ENCODE measurements at regions not wholly inside any gene's neighbourhood (a gene's known extent, or its start where the extent isn't known, plus 50 kb on each side); places are given as distances from the start of the nearest gene placed in this dataset.

DNA sequence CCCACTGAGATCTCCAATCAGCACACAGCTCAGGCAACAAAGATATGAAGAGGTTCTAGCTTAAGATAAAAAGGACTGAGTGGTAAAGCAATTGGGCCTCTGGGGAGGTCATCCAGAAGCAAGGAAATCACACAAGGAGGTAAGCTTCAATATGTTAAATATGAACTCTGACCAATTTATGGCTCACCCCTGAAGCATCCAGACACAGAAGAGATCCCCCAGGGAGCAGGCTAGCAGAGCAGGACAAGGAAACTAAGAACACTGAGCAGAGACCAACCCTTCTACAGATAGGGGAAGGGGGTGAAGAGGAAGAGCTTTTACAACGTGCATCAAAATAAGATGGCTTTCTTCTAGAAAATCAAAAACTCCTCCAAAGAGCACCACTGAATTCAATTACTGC is 616.2 kb downstream of the DNAH5 start:
- DNase-seq = no peak

DNA sequence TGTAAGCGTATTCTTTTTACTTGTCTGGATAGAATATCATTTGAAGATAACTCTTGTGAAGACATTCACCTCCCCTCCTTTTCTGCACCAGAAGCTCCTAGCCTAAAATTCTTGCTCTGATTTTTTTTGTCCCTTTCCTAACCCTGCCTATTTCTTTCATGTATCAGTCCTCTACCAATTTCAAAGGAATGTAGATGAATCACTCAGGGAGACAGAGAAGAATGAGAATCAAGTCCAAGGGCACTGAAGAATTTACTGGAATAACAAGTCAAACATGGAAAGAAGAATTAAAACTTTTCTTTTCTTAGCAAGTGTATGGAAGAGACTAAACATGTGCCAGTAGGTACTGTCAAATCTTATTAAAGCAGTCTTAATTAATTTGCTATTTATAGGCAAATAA is 618.7 kb downstream of the DNAH5 start:
- DNase-seq = no peak

DNA sequence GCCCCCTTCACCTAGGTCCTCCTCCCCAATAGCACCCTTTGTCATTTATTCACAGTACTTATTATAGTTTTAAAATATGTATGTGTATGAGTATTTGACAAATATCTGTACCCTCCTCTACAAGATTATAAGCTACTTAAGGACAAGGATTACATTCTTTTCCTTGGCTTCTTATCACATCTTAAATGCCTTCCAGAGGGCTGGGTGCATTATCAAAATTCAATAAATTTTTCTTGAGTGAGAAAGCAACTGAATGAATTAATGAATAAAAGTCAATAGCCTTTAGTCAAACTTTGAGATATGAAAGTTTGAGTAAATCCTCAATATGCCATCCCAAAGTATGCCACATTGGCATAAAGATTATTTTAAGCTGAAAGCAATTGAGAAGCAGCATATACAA is 621.7 kb downstream of the DNAH5 start:
- no peak for DNase-seq

DNA sequence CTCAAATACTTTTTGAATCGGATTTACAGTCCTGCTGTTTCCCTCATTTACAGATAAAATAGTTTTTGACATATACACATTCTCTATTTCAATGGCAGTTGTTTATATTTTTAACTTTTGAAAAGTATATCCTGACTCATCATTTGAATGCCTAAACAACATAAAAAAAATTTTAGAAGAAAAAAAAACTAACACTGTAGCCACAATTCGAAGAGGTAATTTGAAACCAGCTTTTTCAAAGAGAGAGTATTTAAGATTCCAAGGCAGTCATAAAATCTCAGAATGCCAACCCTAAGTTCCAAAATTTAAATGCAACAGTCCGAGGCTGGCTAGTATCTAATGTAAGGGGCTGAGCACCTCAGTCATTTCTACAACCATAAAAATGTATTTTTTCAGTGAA is 626.8 kb downstream of the DNAH5 start:
- no peak for DNase-seq

DNA sequence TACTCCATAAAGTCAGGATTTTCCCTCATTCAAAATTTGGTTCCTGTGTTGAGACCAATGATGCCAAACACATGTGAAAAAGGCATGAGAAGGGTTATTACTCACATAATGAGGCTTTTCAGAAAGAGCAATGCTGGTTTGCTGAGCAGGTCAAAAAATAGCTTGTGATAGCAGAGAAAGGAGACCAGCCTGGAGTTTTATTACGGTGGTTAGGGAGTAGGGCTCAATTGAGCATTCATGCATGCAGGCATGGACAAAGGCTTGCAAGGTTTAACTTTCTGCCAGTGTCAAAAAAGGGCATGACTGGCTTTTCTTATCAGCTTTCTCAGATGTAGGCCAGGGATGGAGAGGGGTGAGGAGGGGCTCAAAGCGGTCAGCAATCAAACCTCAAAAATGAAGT is 628.3 kb downstream of the DNAH5 start:
- no peak for DNase-seq

DNA sequence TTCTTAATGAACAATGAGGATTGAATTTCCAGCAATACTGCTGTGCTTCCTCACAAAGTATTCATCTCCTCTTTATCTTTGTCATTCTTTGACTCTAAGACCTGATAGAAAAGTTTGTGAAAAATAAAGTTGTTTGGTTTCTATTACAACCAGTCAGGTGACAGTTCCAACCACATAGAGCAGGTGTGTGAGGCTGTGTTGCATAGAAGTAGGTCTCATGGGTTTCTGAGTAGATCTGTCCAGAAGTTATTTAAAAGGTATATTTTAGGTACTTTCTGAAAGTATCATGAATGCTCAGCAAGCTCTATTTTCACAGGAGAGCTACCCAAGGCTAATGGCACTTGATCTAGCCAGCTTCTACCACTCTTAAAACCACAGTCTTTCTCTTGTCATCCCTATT is 637.0 kb downstream of the DNAH5 start:
- DNase-seq = no peak

DNA sequence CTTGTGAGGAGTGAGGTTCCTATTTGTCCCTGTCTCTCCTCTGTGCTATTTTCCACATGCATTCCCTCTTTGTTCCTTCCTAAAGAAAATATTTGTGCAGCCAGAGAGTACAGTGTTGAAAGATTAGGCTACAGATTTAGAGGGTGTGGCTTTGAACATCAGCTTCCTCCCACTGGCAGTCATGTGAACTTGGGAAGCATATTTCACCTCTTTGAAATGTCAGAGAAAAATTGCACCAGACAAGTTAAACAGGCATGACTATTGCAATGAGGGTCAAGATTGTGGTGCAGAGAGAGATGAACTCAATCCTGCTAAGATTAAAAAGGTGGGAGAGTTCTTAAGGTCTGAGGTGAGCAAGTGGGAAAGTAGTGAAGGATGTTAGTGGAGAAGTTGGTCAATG is 641.0 kb downstream of the DNAH5 start:
- DNase-seq = no peak

DNA sequence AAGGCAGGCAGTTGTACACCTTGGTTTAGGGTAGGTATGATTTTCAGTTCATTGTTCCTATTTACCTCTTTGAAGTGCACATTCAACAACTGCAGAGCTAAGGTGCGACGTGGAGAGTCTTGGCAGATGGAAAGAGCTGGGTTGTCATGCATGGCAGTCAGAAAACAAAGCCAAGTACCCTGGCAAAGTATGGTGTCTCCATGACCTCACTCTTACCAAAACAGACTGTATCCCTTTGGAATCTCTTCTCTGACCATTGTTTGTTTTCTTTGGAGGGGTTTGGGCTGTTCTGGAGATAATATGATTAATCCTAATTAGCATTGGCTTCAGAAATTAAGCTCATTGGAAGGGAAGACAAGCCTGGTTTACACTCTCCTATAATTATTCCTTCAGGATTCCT is 665.7 kb downstream of the DNAH5 start:
- DNase-seq = no peak

DNA sequence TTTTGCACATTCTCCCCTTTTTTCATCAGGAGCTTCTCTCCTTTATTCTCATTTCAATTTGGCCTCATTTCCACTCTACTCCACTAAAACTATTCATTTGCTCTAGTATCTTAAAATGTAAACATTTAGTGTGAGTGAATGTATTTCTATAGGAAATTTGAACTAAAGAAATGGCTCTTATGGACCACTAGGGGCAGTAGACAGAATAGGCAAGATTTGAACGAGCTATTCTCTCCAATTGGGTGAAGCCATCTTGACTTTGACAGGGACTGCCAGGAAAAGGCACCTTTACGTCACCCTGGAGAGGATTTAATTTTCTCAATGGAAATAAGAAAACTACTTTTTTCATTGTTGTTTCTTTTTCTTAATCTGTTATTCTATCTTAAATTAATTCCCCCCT is 666.3 kb downstream of the DNAH5 start:
- DNase-seq = peak; percentile 5

DNA sequence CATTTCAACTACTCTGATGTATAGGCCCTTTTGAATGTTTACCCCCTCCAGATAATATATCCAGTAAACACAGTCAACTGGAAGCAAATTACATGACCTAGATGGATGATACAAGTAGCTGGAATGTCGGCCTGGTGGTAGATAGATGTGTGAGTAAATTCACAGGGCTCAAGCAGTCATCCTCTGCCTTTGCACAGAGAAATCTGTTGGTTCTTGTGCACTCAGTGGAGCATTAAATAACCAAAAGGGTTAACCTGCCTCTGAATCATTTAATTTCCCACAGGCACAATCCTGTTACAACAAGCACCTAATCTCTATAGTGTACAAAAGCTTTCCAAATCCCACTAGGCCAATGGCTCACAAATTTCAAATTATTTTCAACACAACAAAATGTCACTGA is 668.3 kb downstream of the DNAH5 start:
- DNase-seq = no peak

DNA sequence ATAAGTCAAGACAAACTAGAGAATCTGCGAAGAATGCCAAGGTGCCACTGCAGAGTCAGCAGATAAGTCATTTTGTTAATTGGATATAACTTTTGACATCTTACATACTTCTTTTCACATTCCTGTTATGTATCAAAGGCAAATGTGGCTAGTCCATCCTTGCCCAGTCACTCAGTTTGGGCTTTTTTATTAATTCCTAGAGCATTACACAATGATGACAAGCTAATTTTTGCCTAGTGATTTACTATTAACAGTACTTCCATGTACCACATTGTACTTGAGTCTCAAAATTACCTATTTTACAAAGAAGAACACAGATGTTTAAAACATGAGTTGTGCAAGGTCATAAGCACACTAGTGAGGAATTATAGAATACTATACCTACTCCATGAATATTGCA is 680.8 kb downstream of the DNAH5 start:
- no peak for DNase-seq

DNA sequence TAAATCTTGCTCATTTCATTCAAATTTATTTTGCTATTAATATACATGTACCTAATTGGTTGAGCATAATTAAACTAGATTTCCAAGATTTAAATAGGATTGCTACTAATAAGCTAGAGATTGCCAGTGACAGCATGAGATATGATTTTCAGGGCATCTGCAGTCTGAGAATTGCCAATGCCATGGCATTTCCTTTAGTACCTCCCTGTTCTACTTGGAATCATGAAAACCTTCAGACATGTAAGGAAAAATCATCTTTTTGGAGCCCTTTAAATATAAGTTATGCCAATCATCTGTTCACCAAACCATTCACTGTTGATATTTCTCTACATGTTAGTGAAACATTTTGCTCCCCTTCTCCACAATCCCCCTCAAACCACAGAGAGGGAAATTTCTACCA is 691.4 kb downstream of the DNAH5 start:
- no peak for DNase-seq

DNA sequence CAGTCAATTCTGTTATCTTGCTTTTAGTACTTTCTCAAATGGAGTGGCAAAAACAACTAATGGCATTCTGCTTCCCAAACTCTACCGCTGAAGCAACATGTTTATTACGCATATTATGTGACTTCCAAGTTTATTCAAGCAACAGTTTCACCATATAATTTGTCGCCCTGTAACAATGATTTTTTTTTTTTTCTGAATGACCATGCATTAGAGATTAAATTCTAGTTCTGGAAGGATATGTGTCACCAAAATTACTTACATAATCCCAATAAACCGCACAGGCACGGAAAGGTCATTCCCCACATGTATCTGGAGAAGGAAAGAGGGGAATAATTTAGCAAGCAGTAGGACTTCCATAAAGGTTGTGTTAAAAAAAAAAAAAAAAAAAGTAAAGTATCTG is 691.8 kb downstream of the DNAH5 start:
- no peak for DNase-seq

DNA sequence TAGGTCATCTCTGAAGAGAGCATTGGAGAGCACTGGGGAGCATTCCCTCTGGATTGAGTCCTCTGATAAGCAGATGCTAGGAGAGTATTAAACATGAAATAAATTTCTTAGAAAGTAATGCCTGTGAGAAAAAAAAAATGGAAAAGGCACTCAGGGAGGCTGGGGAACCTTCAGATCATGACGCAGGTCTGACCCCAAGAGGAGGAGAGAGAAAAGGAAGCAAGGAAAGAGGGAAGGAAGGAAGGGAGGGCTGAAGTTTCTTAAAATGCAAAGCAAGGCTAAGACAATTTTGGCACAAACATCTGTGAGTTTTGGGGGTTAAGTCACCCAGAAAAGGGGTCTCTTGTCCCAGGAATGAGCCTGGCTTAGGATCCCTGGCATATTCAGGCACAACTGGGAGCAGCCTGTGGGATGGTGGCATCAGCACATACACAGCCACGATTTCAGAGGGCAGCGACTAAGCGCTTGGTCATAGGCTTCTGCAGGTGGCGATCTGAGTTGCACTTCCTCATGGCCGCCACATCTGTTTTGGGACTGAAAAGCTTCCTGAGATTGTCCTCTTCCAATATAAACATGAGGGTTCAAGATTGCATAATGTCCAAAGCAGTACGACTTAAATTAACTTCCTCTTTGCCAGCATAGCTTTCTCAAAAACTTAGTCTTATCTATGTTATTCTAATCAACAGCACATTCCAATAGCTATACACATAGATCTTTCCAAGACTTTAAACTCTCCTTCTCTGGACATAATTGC is 692.7 kb downstream of the DNAH5 start:
- DNase-seq = no peak

DNA sequence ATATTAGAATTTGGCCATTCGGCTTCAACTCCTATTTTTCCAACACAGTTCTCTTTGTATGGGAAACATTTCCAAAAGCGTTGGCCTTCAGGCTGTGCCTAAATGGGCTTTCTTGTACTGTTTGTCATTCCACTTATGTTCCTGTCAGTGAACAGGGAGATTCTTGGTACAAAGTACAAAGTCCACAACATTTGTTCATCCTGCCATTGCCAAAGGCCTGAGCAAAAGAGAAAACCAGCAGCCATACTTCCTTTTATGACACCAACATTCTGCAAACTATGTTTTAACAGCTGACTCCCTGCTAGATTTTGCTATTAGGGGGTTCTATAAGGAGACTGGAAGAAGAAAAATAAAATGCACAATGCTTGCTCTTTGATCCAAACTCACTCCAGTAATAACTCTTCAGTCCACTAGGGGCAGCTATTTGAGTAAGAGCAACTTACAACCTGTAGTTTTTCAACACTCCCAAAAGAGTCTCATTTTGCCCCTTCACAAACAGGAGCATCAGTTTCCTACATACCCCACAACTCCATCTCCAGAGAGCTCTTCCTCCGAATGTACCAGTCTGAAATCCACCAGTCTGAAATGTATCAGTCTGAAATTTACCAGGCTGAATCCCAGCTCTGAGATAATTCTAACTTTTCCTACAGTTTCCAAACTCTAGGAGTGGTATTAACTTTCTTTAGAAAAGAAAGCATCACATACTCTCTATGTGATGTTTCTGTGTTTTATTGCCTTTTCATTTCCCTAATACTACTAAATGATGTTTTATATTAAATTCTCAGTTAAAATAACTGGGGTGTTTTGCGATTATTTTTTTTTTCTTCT is 693.8 kb downstream of the DNAH5 start:
- DNase-seq = peak; percentile 22

DNA sequence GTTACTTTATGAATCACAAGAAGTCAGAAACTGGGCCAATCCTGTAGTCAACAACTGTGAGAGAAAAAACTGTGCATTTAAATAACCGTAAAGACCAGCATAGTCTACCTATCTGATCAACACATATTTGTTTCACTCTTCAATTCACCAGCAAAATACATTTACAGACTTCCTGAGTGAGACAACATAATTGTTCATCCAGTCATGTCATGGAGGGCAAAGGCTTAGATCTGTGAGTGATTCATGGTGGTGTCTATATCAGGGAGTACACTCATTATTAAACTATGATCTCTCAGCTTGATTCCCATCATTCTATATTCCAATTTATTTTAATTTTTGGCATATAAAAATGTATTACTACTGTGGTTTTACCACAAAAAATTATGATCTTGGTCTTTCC is 694.6 kb downstream of the DNAH5 start:
- DNase-seq = no peak

DNA sequence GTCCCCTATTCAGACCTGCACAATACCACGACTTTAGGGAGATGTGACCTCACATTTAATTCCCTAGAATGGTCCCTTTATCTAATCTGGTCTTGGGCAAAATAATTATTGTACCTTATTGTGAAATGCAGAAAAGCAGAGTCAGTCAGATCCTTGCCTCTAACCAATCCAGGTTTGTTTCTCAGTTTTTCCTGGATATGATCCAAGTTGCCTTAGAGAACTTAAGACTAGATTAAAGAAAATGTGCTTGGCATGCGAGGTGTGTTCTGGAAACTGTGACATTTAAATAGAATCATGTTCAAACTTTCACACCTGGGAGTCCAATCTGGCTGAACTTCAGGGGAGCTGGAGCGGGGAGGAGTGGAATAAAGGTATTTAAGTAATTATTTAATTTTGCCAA is 696.2 kb downstream of the DNAH5 start:
- no peak for DNase-seq

DNA sequence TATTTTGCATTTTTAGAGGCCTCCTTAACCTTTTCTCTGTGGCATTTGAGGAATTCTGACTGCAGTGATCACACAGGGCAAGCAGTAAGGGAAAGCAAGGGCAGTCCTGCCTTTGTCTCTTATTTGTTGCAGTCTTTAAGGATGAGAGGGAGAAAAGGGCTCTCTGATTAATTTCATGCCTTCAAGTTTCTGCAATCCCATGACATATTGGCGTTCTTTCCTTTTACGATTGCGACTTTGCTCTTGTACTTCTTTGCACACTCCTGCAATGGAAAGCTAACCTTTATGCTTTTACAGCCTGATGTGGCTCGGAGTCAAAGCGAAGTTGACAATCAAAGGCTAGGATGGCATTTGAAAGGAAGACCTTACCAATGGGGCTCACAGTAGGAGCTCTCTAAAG is 698.4 kb downstream of the DNAH5 start:
- no peak for DNase-seq

DNA sequence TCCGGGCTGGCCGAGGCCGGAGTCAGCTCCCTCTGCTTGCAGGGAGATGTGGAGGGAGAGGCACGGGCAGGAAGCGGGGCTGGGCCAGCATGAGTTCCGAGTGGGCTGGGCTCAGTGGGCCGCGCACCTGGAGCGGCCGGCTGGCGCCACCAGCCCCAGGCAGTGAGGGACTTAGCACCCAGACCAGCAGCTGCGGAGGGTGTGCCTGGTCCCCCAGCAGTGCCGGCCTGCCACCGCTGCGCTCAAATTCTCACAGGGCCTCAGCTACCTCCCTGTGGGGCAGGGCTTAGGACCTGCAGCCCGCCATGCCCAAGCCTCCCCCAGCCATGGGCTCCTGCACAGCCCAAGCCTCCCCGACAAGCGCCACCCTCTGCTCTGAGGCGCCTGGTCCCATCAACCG is 700.3 kb downstream of the DNAH5 start:
- no peak for DNase-seq

DNA sequence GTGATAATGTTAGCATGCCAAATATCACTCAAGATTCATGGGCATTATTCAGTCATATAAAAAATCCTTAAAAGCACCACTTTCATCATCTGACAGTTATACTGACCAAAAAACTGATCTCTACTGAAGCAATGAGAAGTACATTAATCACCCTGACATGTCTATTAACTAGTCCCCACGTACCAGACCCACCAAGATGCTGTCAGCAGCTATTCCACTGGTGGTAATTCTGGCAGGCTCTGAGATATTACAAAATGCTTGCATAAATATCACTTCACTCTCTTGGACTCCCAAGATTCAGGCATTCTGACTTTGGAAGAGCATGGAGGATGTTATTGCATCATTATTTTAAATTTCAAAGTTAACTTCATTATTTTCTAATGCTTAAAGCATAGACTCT is 717.0 kb downstream of the DNAH5 start:
- no peak for DNase-seq

DNA sequence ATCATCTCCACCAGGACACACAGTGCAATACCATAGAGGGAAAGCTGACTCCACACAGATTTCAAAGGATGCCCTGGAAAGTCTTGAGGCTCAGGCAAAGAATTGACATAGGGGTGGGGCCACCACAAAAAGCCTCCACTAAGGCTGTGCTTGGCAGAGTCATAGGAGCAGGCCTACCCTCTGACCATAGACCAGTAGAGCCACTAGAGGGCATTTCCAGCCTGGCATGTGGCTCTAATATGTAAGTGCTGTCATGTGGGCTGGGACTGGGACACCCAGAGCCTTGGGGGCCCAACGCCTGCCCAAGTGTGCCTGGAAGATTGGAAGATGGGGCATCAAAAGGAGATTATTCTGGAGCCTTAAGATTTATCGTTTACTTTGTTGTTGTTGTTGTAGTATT is 726.0 kb downstream of the DNAH5 start:
- peak; percentile 6 for DNase-seq

DNA sequence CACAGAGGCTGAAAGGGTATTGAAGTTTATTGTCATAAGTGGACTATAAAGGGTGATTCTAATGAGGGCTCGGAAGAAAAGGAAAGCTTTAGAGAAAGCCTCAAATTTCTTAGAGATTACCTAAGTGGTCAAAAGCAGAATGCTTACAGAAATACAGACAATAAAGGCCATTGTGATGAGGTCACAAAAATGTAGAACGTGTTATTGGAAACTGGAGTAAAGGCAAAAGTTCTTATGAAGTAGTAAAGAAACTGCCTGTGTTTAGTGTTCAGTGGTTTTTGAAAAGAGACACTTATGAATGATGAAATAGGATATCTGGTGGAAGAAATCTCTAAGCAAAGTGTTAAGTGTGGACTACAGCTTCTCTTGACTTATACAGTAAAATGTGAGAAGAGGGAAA is 726.9 kb downstream of the DNAH5 start:
- DNase-seq = no peak

DNA sequence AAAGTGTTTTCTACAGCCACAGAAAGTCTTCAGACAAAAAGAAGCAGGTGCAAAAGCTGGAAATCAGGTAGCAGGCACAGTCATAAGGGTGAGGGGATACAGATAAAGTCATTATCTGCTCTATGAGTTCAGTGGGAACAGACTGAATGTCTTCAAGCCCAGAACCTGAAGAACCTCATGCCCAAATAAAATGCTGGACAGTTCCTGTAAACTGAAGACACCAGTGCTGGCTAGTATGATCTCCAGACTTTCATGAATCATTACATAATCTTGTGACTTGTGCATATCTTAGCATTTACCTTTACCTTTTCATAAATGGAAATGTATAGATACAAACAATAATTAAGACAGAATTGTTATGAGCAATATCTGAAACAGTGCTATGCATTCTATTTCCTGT is 728.7 kb downstream of the DNAH5 start:
- no peak for DNase-seq

DNA sequence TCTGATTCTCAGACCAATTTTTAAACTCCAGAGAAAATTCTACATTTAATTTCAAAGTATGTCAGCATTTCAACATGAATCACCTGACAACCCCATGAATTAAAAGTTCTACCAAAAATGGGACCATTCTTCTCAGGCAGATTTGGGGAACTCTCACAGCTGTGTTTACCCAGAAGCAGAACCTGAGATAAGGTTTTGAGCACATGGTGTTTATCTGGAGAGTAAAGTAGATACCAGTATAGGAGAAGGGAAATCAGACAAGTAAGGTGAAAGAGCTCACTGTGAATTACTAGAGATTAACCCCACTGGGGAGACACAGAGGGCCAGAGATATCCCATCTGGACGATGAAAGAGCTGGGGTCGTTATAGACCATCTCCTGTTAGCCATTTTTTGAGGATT is 729.1 kb downstream of the DNAH5 start:
- no peak for DNase-seq

DNA sequence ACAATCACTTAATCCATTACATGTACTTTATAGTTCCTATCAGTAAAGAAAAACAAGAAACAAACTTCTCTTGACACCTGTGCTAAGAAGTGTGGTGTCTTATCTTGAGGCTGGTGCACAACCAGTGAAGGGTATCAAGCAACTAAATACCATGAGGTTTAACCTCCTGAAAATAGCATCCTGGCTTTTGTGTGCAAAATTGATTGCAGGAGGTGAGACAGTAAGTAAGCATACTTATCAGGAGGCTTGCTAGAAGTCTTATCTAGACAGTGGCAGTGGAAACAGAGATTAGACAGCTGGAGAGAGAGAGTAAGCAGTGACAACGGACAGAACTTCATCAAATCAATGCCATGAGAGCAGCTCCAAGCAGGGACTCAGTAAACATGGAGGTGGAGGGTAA is 730.3 kb downstream of the DNAH5 start:
- no peak for DNase-seq
